GM06990 (cell line): ENCODE measurements at regions not wholly inside any gene's neighbourhood (a gene's known extent, or its start where the extent isn't known, plus 50 kb on each side); places are given as distances from the start of the nearest gene placed in this dataset.

ENCODE experiments used
- DNase-seq: peaks from one replicate; pipeline ENCODE4 v3.0.0-alpha.2; 2011; ENCODE audit not compliant: insufficient read length; ENCODE audit errors: extremely low read depth
- H3K27me3 ChIP-seq: replicated peaks from 2 replicates; pipeline ENCODE4 v1.6.0; 2011; ENCODE audit warnings: low read length; ENCODE audit not compliant: control insufficient read depth, insufficient read depth
- H3K36me3 ChIP-seq: 2 replicates; pipeline ENCODE4 v1.5.1; 2011; ENCODE audit warnings: low read length; ENCODE audit not compliant: control insufficient read depth, insufficient read depth
- H3K4me3 ChIP-seq: replicated peaks from 2 replicates; pipeline ENCODE4 v1.5.1; 2011; ENCODE audit warnings: low read depth, mild to moderate bottlenecking, control low read depth, low read length
- CTCF ChIP-seq: IDR thresholded peaks from 2 replicates; pipeline ENCODE4 v1.5.1; 2011; ENCODE audit warnings: low read length, control low read depth, mild to moderate bottlenecking, inconsistent platforms; ENCODE audit not compliant: insufficient read depth, poor library complexity, severe bottlenecking

GRCh38 chr5:136675769-136676168 is 310.4 kb upstream of the TRPC7 start:
- Histone ChIP-seq H3K27me3 (no peaks in the 10 kb centered on the region), H3K36me3 (no peaks in the 10 kb centered on the region), H3K4me3 (no peak overlapping the region)
- no peak for DNase-seq
- TF ChIP-seq CTCF, result no peak

DNA sequence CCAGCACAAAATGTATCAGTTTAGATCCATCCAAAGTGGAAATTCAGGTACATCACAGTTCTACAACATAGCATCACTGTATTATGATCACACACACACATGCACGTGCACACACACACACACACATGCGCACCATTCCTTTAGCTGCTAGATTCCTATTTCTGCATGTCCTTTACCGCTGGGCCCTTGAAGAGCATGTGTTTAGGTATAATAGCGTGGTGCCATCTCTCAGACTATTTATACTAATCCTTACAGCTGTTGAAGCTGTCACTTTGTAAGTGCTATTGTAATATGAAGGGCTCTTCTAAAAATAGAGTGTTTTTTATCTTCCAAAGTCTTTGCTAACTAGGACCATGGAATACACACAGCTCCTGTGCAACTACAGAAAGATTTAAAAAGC is 308.8 kb upstream of the TRPC7 start:
- DNase-seq, result no peak
- no peak for TF ChIP-seq CTCF
- Histone ChIP-seq H3K27me3 (no peaks in the 10 kb centered on the region), H3K36me3 (no peaks in the 10 kb centered on the region), H3K4me3 (no peak overlapping the region)

DNA sequence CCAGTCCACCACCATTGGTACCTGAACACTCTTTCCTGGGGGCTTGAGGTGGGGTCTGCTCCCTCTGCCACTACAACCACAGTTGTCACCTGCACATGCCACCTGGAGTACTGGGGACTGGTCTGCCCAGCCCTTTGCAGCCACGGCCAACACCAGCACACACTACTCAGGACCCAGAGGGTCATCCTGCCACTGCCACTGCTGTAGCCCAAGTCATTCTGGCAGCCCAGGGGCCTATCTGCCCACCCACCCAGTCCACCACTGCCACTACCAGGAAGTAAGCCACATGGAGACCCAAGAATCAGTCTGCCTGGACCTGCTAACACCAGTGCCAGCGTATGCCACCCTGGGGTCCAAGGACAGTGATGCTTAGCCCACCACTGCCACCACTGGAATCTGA is 302.4 kb upstream of the TRPC7 start:
- no peaks in the 10 kb centered on the region; the same call in 1 of the 2 replicates for H3K27me3 ChIP-seq
- no peak for TF ChIP-seq CTCF
- H3K36me3 ChIP-seq, result no peaks in the 10 kb centered on the region
- no peak for DNase-seq
- no peak overlapping the region for H3K4me3 ChIP-seq

GRCh38 chr5:136666970-136667620 is 301.8 kb upstream of the TRPC7 start:
- H3K36me3 ChIP-seq, result no peaks in the 10 kb centered on the region
- H3K27me3 ChIP-seq, result no peaks in the 10 kb centered on the region; the same call in 1 of the 2 replicates
- no peak for TF ChIP-seq CTCF
- H3K4me3 ChIP-seq, result no peak overlapping the region
- DNase-seq, result peak; percentile 4

DNA sequence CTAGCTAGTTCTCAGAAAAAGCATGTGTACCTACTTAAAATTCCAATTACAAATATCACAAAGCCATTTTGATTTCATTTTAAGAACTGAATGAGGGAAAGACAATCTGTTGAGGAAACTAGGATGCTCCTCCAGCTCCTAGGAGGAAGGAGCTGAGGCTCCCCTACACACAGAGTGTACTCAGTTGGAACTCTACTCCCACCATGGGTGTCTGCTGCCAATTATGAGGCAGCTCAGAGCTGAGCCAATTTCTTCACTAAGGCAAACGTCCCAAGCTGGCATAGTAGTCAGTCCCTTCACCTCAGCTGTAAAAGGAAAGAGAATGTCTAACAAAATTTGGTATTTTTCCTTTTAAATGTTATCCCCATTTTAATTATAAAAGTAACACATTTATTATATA is 300.0 kb upstream of the TRPC7 start:
- no peak for DNase-seq
- no peaks in the 10 kb centered on the region for H3K36me3 ChIP-seq
- no peak overlapping the region for H3K4me3 ChIP-seq
- no peak for TF ChIP-seq CTCF
- H3K27me3 ChIP-seq, result no peaks in the 10 kb centered on the region; the same call in 1 of the 2 replicates

GRCh38 chr5:136661026-136661425 is 295.7 kb upstream of the TRPC7 start:
- Histone ChIP-seq H3K27me3 (no peaks in the 10 kb centered on the region; the same call in 1 of the 2 replicates), H3K4me3 (no peak overlapping the region), H3K36me3 (no peaks in the 10 kb centered on the region)
- no peak for TF ChIP-seq CTCF
- no peak for DNase-seq
